CD4-positive, alpha-beta memory T cell (primary cell): ENCODE measurements at regions not wholly inside any gene's neighbourhood (a gene's known extent, or its start where the extent isn't known, plus 50 kb on each side); places are given as distances from the start of the nearest gene placed in this dataset.

Experiments
- CTCF ChIA-PET: fragments of 350-600 bp; sonication (Branson Sonifier 250); formaldehyde crosslinking; loops from one replicate; lab custom pipeline; 2021; ENCODE audit warnings: inconsistent platforms; ENCODE audit not compliant: partially characterized antibody; lab: Charles Lee
- POLR2A ChIA-PET: fragments of 350-600 bp; sonication (Branson Sonifier 250); formaldehyde crosslinking; loops from one replicate; lab custom pipeline; 2021; ENCODE audit not compliant: partially characterized antibody; lab: Charles Lee
- DNase-seq, 5 donors: peaks; one replicate each; pipeline versions ENCODE4 v3.0.0 to v3.0.0-alpha.2; 2020 to 2022; ENCODE audit warnings: mixed read lengths in 1 of 5
- H3K27ac ChIP-seq: one replicate; pipeline ENCODE4 v1.7.0; 2013; ENCODE audit warnings: low read depth, low read length
- H3K27me3 ChIP-seq: 2 replicates; pipeline ENCODE4 v1.7.0; 2013; ENCODE audit warnings: mild to moderate bottlenecking, low read length, moderate library complexity; ENCODE audit not compliant: insufficient read depth
- H3K36me3 ChIP-seq: 2 replicates; pipeline ENCODE4 v1.7.0; 2013; ENCODE audit warnings: mild to moderate bottlenecking, low read length, moderate library complexity; ENCODE audit not compliant: insufficient read depth
- H3K4me1 ChIP-seq: 2 replicates; pipeline ENCODE4 v1.7.0; 2013; ENCODE audit warnings: mild to moderate bottlenecking, low read length, moderate library complexity; ENCODE audit not compliant: insufficient read depth
- H3K4me3 ChIP-seq, 2 donors: one replicate each; pipeline ENCODE4 v1.7.0; 2013; ENCODE audit warnings: low read length in 2 of 2, mild to moderate bottlenecking in 1 of 2
- H3K9me3 ChIP-seq, 2 donors: one replicate each; pipeline ENCODE4 v1.7.0; 2013; ENCODE audit warnings: low read length in 2 of 2, control low read depth in 1 of 2; ENCODE audit not compliant: control insufficient read depth in 1 of 2
- H3K27ac Mint-ChIP-seq, 7 donors: one replicate each; pipeline ENCODE4 v1.8.0; 2020 to 2021; ENCODE audit warnings: mixed read lengths in 7 of 7, mild to moderate bottlenecking in 6 of 7, inconsistent platforms in 3 of 7, moderate library complexity in 3 of 7
- H3K27me3 Mint-ChIP-seq, 2 donors: one replicate each; pipeline ENCODE4 v1.8.0; 2020 to 2021; ENCODE audit warnings: mixed read lengths in 2 of 2
- H3K36me3 Mint-ChIP-seq, 2 donors: one replicate each; pipeline ENCODE4 v1.8.0; 2020 to 2021; ENCODE audit warnings: mixed read lengths in 2 of 2, inconsistent platforms in 1 of 2, mild to moderate bottlenecking in 1 of 2
- H3K4me1 Mint-ChIP-seq, 4 donors: one replicate each; pipeline ENCODE4 v1.8.0; 2020 to 2021; ENCODE audit warnings: mixed read lengths in 4 of 4, mild to moderate bottlenecking in 1 of 4
- H3K4me3 Mint-ChIP-seq, 8 donors: one replicate each; pipeline ENCODE4 v1.8.0; 2020 to 2021; ENCODE audit warnings: mixed read lengths in 8 of 8, mild to moderate bottlenecking in 7 of 8, moderate library complexity in 6 of 8, inconsistent platforms in 3 of 8
- H3K9me3 Mint-ChIP-seq, 8 donors: one replicate each; pipeline ENCODE4 v1.8.0; 2020 to 2021; ENCODE audit warnings: mixed read lengths in 8 of 8, mild to moderate bottlenecking in 5 of 8, inconsistent platforms in 3 of 8, moderate library complexity in 1 of 8
- intact Hi-C: fragments of 100-400 bp; cut with micrococcal nuclease; formaldehyde crosslinking; loops from one replicate; pipeline ENCODE4 v1.15.1; 2023

DNA sequence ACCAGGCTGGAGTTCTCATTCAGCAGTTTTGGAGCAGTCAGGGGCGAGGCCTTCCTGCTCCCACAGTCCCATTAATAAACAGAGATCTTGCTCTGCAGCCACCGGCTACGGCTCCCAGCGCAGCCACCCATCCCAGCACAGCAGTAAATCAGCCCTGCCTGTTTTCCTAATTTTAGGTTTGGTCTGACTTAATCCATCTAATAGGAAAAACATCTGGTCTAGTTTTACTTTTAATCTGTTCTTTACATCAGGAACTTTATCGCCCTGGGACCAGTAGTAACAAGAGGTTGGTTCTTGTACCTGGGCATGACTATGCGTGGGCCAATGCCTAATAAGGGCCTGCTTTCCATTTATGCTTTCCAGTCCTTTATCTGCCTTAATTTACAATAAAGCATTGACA lies 264.0 kb upstream of the DPH6 start:
- Histone ChIP-seq H3K36me3 (no peaks in the 10 kb centered on the region), H3K9me3 (no peaks in the 10 kb centered on the region), H3K4me1 (no peaks in the 10 kb centered on the region), H3K4me3 (no peak overlapping the region), H3K27ac (no peak overlapping the region), H3K27me3 (no peaks in the 10 kb centered on the region)
- Mint-ChIP-seq H3K27me3 (no peaks in the 10 kb centered on the region), H3K36me3 (no peaks in the 10 kb centered on the region), H3K9me3 (peaks cover 0 to 2% (median 0%) of the 10 kb centered on the region in 8 donors), H3K27ac (no peak overlapping the region), H3K4me1 (no peaks in the 10 kb centered on the region), H3K4me3 (no peak overlapping the region)
- DNase-seq: no peak
- CTCF ChIA-PET: no interaction called here
- intact Hi-C loops: no loop called here
- POLR2A ChIA-PET: no interaction called here

GRCh38 chr15:35813573-35813972 lies 267.6 kb upstream of the DPH6 start:
- no peaks in the 10 kb centered on the region for H3K36me3 Mint-ChIP-seq
- H3K4me3 Mint-ChIP-seq: no peak overlapping the region
- peaks cover 0 to 5% (median 0%) of the 10 kb centered on the region in 8 donors for H3K9me3 Mint-ChIP-seq
- DNase-seq: no peak
- Histone ChIP-seq H3K27ac (no peak overlapping the region), H3K27me3 (no peaks in the 10 kb centered on the region), H3K4me1 (no peaks in the 10 kb centered on the region), H3K4me3 (no peak overlapping the region), H3K36me3 (no peaks in the 10 kb centered on the region), H3K9me3 (no peaks in the 10 kb centered on the region)
- POLR2A ChIA-PET: no interaction called here
- no peaks in the 10 kb centered on the region for H3K4me1 Mint-ChIP-seq
- intact Hi-C loops: no loop called here
- no peak overlapping the region for H3K27ac Mint-ChIP-seq
- CTCF ChIA-PET: no interaction called here
- no peaks in the 10 kb centered on the region for H3K27me3 Mint-ChIP-seq

- Histone ChIP-seq H3K9me3 (no peaks in the 10 kb centered on the region), H3K4me3 (no peak overlapping the region), H3K27ac (no peak overlapping the region), H3K36me3 (no peaks in the 10 kb centered on the region), H3K27me3 (no peaks in the 10 kb centered on the region), H3K4me1 (no peaks in the 10 kb centered on the region)
- no peak for DNase-seq
- H3K27me3 Mint-ChIP-seq: no peaks in the 10 kb centered on the region
- CTCF ChIA-PET: no interaction called here
- H3K4me1 Mint-ChIP-seq: no peaks in the 10 kb centered on the region
- H3K27ac Mint-ChIP-seq: no peak overlapping the region
- POLR2A ChIA-PET: no interaction called here
- no peak overlapping the region for H3K4me3 Mint-ChIP-seq
- H3K9me3 Mint-ChIP-seq: peaks cover 0 to 3% (median 0%) of the 10 kb centered on the region in 8 donors
- H3K36me3 Mint-ChIP-seq: no peaks in the 10 kb centered on the region
- intact Hi-C loops: no loop called here
Observed at GRCh38 chr15:35818846-35819245, 272.9 kb upstream of the DPH6 start.

- intact Hi-C loops: no loop called here
- Histone ChIP-seq H3K27me3 (no peaks in the 10 kb centered on the region), H3K36me3 (no peaks in the 10 kb centered on the region), H3K9me3 (no peaks in the 10 kb centered on the region), H3K27ac (no peak overlapping the region), H3K4me1 (no peaks in the 10 kb centered on the region), H3K4me3 (no peak overlapping the region)
- POLR2A ChIA-PET: no interaction called here
- Mint-ChIP-seq H3K4me3 (no peak overlapping the region), H3K36me3 (no peaks in the 10 kb centered on the region), H3K27me3 (peaks cover 0 to 4% of the 10 kb centered on the region in 2 donors), H3K4me1 (no peaks in the 10 kb centered on the region), H3K9me3 (peaks cover 0 to 4% (median 0%) of the 10 kb centered on the region in 8 donors), H3K27ac (no peak overlapping the region)
- CTCF ChIA-PET: no interaction called here
- no peak for DNase-seq
Observed at GRCh38 chr15:35822153-35822552, 276.2 kb upstream of the DPH6 start.

DNA sequence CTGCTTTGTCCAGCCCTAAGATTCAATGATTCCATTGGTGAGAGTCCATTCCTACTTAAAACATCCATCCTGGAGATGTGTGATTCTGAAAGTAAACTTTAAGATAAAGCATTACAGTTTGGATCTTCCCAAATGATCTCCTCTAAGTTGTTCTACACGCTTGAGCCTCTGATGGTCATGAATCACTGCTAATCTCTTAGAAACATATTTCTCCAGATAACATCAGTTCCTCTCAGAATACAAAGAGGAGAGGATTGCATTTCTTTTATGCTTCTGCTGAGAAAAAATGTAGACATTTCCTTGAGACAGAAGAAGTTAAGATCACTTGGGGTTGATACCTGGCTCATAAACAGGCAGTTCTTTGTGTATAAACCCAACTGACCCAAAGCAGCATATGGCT lies 281.2 kb upstream of the DPH6 start:
- intact Hi-C loops: no loop called here
- ChIA-PET CTCF (no interaction called here), POLR2A (no interaction called here)
- no peak overlapping the region for H3K27ac Mint-ChIP-seq
- H3K36me3 Mint-ChIP-seq: no peaks in the 10 kb centered on the region
- no peak overlapping the region for H3K27ac ChIP-seq
- peaks cover 0 to 4% (median 1%) of the 10 kb centered on the region in 8 donors for H3K9me3 Mint-ChIP-seq
- H3K4me1 Mint-ChIP-seq: no peaks in the 10 kb centered on the region
- H3K4me3 ChIP-seq: no peak overlapping the region
- DNase-seq: no peak
- no peaks in the 10 kb centered on the region for H3K9me3 ChIP-seq
- H3K4me3 Mint-ChIP-seq: no peak overlapping the region
- H3K27me3 Mint-ChIP-seq: peaks cover 0 to 4% of the 10 kb centered on the region in 2 donors
- no peaks in the 10 kb centered on the region for H3K27me3 ChIP-seq
- no peaks in the 10 kb centered on the region for H3K36me3 ChIP-seq
- no peaks in the 10 kb centered on the region for H3K4me1 ChIP-seq

- POLR2A ChIA-PET: no interaction called here
- CTCF ChIA-PET: no interaction called here
- H3K9me3 Mint-ChIP-seq: peaks cover 0 to 4% (median 1%) of the 10 kb centered on the region in 8 donors
- Histone ChIP-seq H3K27me3 (no peaks in the 10 kb centered on the region), H3K4me1 (no peaks in the 10 kb centered on the region), H3K9me3 (no peaks in the 10 kb centered on the region), H3K4me3 (no peak overlapping the region), H3K36me3 (no peaks in the 10 kb centered on the region), H3K27ac (no peak overlapping the region)
- H3K36me3 Mint-ChIP-seq: no peaks in the 10 kb centered on the region
- no peak overlapping the region for H3K4me3 Mint-ChIP-seq
- peaks cover 0 to 4% of the 10 kb centered on the region in 2 donors for H3K27me3 Mint-ChIP-seq
- intact Hi-C loops: no loop called here
- H3K4me1 Mint-ChIP-seq: no peaks in the 10 kb centered on the region
- DNase-seq: no peak
- no peak overlapping the region for H3K27ac Mint-ChIP-seq
Observed at GRCh38 chr15:35827911-35828310, 281.9 kb upstream of the DPH6 start.

GRCh38 chr15:35833581-35833980 lies 287.6 kb upstream of the DPH6 start:
- POLR2A ChIA-PET: no interaction called here
- no peak overlapping the region for H3K4me3 ChIP-seq
- Mint-ChIP-seq H3K27ac (no peak overlapping the region), H3K27me3 (no peaks in the 10 kb centered on the region), H3K36me3 (no peaks in the 10 kb centered on the region), H3K9me3 (peaks cover 0 to 5% (median 0%) of the 10 kb centered on the region in 8 donors), H3K4me1 (no peaks in the 10 kb centered on the region), H3K4me3 (no peak overlapping the region)
- no peaks in the 10 kb centered on the region for H3K36me3 ChIP-seq
- no peaks in the 10 kb centered on the region for H3K27me3 ChIP-seq
- intact Hi-C loops: no loop called here
- no peaks in the 10 kb centered on the region for H3K9me3 ChIP-seq
- CTCF ChIA-PET: no interaction called here
- H3K4me1 ChIP-seq: no peaks in the 10 kb centered on the region
- DNase-seq: no peak
- no peak overlapping the region for H3K27ac ChIP-seq

- Histone ChIP-seq H3K27me3 (no peaks in the 10 kb centered on the region), H3K9me3 (no peaks in the 10 kb centered on the region), H3K4me3 (no peak overlapping the region), H3K36me3 (no peaks in the 10 kb centered on the region), H3K4me1 (no peaks in the 10 kb centered on the region), H3K27ac (no peak overlapping the region)
- Mint-ChIP-seq H3K4me1 (no peaks in the 10 kb centered on the region), H3K27me3 (no peaks in the 10 kb centered on the region), H3K4me3 (no peak overlapping the region), H3K36me3 (no peaks in the 10 kb centered on the region), H3K27ac (no peak overlapping the region), H3K9me3 (peaks cover 0 to 5% (median 0%) of the 10 kb centered on the region in 8 donors)
- intact Hi-C loops: no loop called here
- ChIA-PET CTCF (no interaction called here), POLR2A (no interaction called here)
- DNase-seq: no peak
Observed at GRCh38 chr15:35834216-35834830, 288.4 kb upstream of the DPH6 start.
